Brain microvascular endothelial cell (primary cell): ENCODE measurements at regions not wholly inside any gene's neighbourhood (a gene's known extent, or its start where the extent isn't known, plus 50 kb on each side); places are given as distances from the start of the nearest gene placed in this dataset.

Experiments
- DNase-seq: peaks from one replicate; pipeline ENCODE4 v3.0.0-alpha.2; 2020
- H3K27ac ChIP-seq: fragments of 250-450 bp; sonication (Bioruptor Pico); 2 replicates; pipeline ENCODE4 v1.5.1; 2020; ENCODE audit warnings: mild to moderate bottlenecking, moderate library complexity
- H3K27me3 ChIP-seq: fragments of 250-450 bp; sonication (Bioruptor Pico); replicated peaks from 2 replicates; pipeline ENCODE4 v1.5.1; 2020; ENCODE audit warnings: mild to moderate bottlenecking
- H3K36me3 ChIP-seq: fragments of 250-450 bp; sonication (Bioruptor Pico); replicated peaks from 2 replicates; pipeline ENCODE4 v1.5.1; 2020; ENCODE audit warnings: mild to moderate bottlenecking
- H3K4me3 ChIP-seq: 2 replicates; pipeline ENCODE4 v1.5.1; 2011; ENCODE audit warnings: low read depth, mild to moderate bottlenecking, control low read depth, low read length, moderate library complexity
- CTCF ChIP-seq: IDR thresholded peaks from 2 replicates; pipeline ENCODE4 v1.5.1; 2011; ENCODE audit warnings: low read depth, mild to moderate bottlenecking, moderate library complexity, low read length, control low read depth, inconsistent platforms; ENCODE audit errors: missing control alignments
- in situ Hi-C: cut with HindIII; loops from 2 replicates; pipeline ENCODE4 v1.10.0; 2017; ENCODE audit warnings: low sequenced_read_pairs, low pct_ligation_motif_present

GRCh38 chr5:125227333-125228095 is 481.1 kb upstream of the ZNF608 start:
- peak; percentile 40 for DNase-seq

GRCh38 chr5:125228363-125229070 is 482.1 kb upstream of the ZNF608 start:
- no peak overlapping the region for H3K4me3 ChIP-seq
- no peaks in the 10 kb centered on the region for H3K27me3 ChIP-seq
- H3K36me3 ChIP-seq = no peaks in the 10 kb centered on the region
- DNase-seq = no peak
- no peak overlapping the region for H3K27ac ChIP-seq
- TF ChIP-seq CTCF = no peak
- in situ Hi-C loops = no loop called here

More at GRCh38 chr5:125227333-125228095, 481.1 kb upstream of the ZNF608 start:
- in situ Hi-C loops = no loop called here
- no peak overlapping the region for H3K4me3 ChIP-seq
- H3K27me3 ChIP-seq = no peaks in the 10 kb centered on the region
- H3K36me3 ChIP-seq = no peaks in the 10 kb centered on the region
- peak; percentile 81 for TF ChIP-seq CTCF
- no peak overlapping the region for H3K27ac ChIP-seq

- Histone ChIP-seq H3K36me3 (no peaks in the 10 kb centered on the region), H3K27ac (no peak overlapping the region), H3K4me3 (no peak overlapping the region), H3K27me3 (no peaks in the 10 kb centered on the region)
- TF ChIP-seq CTCF = no peak
- in situ Hi-C loops = no loop called here
- no peak for DNase-seq
Observed at GRCh38 chr5:125229556-125229955, 483.1 kb upstream of the ZNF608 start.

- TF ChIP-seq CTCF = no peak
- Histone ChIP-seq H3K4me3 (no peak overlapping the region), H3K36me3 (no peaks in the 10 kb centered on the region), H3K27me3 (no peaks in the 10 kb centered on the region), H3K27ac (no peak overlapping the region)
- DNase-seq = no peak
- in situ Hi-C loops = no loop called here
Observed at GRCh38 chr5:125232779-125233230, 486.4 kb upstream of the ZNF608 start.

- H3K4me3 ChIP-seq = no peak overlapping the region
- DNase-seq = no peak
- no peak overlapping the region for H3K27ac ChIP-seq
- in situ Hi-C loops = no loop called here
- no peaks in the 10 kb centered on the region for H3K36me3 ChIP-seq
- no peak for TF ChIP-seq CTCF
- no peaks in the 10 kb centered on the region for H3K27me3 ChIP-seq
Observed at GRCh38 chr5:125233944-125234343, 487.5 kb upstream of the ZNF608 start.
